Panc1 (cell line): ENCODE measurements at regions not wholly inside any gene's neighbourhood (a gene's known extent, or its start where the extent isn't known, plus 50 kb on each side); places are given as distances from the start of the nearest gene placed in this dataset.

Source experiments
- CTCF ChIP-seq: fragments of 450-650 bp; IDR thresholded peaks from 2 replicates; pipeline ENCODE4 v1.5.1; 2017; ENCODE audit warnings: mild to moderate bottlenecking
- POLR2AphosphoS5 ChIP-seq: IDR thresholded peaks from 2 replicates; pipeline ENCODE4 v1.6.1; 2012; ENCODE audit warnings: mild to moderate bottlenecking, low read depth, low read length, moderate library complexity
- REST ChIP-seq, 2 experiments: IDR thresholded peaks; 2 replicates each; pipeline ENCODE4 v1.6.1; 2011 to 2012; ENCODE audit warnings: low read depth in 2 of 2, control low read depth in 1 of 2, low read length in 1 of 2, mild to moderate bottlenecking in 1 of 2, moderate library complexity in 1 of 2; ENCODE audit not compliant: insufficient read depth in 1 of 2
- TCF7L2 ChIP-seq: IDR thresholded peaks from 2 replicates; pipeline ENCODE4 v1.6.1; 2011; ENCODE audit warnings: mild to moderate bottlenecking, low read depth, low read length, inconsistent platforms

GRCh38 chr1:29809446-29810120 is 573.3 kb downstream of the PTPRU start:
- TF ChIP-seq CTCF (no peak), REST (IDR thresholded peaks at IDR 0.05; ENCODE audit: insufficient read depth in 1 of 2, low read depth in 2 of 2, low read length in 1 of 2) (no peak), POLR2AphosphoS5 (no peak), TCF7L2 (no peak)
